NCI-H2081 treated with DMSO at 0.1 percent for 48 hours (cell line): ENCODE measurements at regions not wholly inside any gene's neighbourhood (a gene's known extent, or its start where the extent isn't known, plus 50 kb on each side); places are given as distances from the start of the nearest gene placed in this dataset.

Experiments
- DNase-seq: peaks from one replicate; lab custom pipeline; 2025; lab: John Stamatoyannopoulos, UW

GRCh38 chr1:181430015-181430885 is 53.1 kb upstream of the CACNA1E start:
- DNase-seq, result no peak
